ENCODE measurements at regions not wholly inside any gene's neighbourhood (a gene's known extent, or its start where the extent isn't known, plus 50 kb on each side); places are given as distances from the start of the nearest gene placed in this dataset.
"Not testable (repeated sequence)": the region's sequence is repeated elsewhere in the genome, so short reads cannot be mapped to it uniquely, and the experiment has no call there.

DNA sequence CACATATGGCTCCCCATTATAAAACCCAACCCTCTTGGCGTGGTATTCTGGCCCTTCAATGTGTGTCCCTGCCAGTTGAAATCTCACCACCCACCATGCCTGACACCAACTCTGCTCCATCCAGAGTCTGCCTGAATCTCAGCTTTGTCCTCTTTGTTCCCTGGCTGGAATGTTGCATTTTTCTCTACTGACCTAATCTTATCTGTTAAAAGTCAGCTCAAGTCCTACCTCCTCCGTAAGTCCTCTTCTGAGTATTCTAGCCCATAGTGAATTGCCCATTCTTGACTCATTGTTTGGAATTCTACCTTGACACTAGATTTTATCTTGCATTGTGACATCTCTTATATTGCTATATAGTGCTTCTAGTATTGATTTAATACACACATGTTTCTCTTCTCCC is 207.1 kb upstream of the VLDLR start:
- DNase-seq (no peak), ATAC-seq (no peak)
- H3K36me3 Mint-ChIP-seq, result no peaks in the 10 kb centered on the region
- no peaks in the 10 kb centered on the region for H3K9me3 Mint-ChIP-seq (ENCODE audit: low read depth)
- H3K27ac Mint-ChIP-seq, result no peak overlapping the region
- H3K4me3 Mint-ChIP-seq, result no peak overlapping the region
- H3K27me3 Mint-ChIP-seq, result no peaks in the 10 kb centered on the region
- H3K4me1 Mint-ChIP-seq, result no peaks in the 10 kb centered on the region
- CTCF ChIA-PET, result no interaction called here

DNA sequence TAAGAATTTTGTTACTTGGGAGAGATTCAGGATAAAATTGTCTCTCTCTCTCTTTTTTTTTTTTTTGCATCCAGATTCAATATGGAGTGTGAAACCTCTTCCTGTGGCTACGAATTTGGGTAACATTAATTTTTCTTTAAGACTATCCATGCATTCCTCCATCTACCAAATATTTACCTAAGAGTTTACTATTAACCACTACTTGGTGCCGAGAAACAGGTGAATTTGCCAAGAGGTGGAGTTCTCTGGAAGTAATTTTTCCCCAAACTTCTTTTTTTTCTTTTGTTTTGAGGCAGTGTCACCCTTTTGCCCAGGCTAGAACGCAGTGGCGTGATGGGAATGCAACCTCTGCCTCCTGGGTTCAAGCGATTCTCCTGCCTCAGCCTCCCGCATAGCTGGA is 206.3 kb upstream of the VLDLR start:
- Mint-ChIP-seq H3K36me3 (no peaks in the 10 kb centered on the region), H3K27me3 (no peaks in the 10 kb centered on the region), H3K4me3 (no peak overlapping the region), H3K27ac (no peak overlapping the region), H3K4me1 (no peaks in the 10 kb centered on the region), H3K9me3 (ENCODE audit: low read depth) (no peaks in the 10 kb centered on the region)
- no peak for DNase-seq
- no peak for ATAC-seq
- CTCF ChIA-PET, result no interaction called here

DNA sequence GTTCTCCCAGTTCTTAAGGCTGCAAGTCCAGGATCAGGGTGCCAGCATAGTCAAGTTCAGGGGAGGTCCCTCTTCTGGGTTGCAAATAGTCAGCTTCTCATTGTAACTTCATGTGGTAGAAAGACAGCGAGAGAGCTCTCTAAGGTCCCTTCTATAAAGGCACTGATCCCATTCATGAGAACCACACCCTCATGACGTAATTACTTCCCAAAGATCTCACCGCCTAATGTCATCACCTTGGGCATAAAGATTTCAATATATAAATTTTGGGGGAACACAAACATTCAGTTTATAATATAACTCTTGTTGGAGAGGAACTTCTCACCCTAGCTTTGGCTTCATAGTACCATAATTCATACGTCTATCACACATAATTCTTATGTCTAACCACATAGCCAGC is 203.9 kb upstream of the VLDLR start:
- ATAC-seq, result no peak
- CTCF ChIA-PET, result interaction anchor here (0.6 kb wide), 1 partner anchor 211 kb away, joined by 3 read pairs; no protein-coding TSS in a partner anchor
- no peak overlapping the region for H3K27ac Mint-ChIP-seq
- H3K4me1 Mint-ChIP-seq, result no peaks in the 10 kb centered on the region
- no peak for DNase-seq
- H3K27me3 Mint-ChIP-seq, result peaks cover 2% of the 10 kb centered on the region
- H3K9me3 Mint-ChIP-seq (ENCODE audit: low read depth), result no peaks in the 10 kb centered on the region
- no peaks in the 10 kb centered on the region for H3K36me3 Mint-ChIP-seq
- no peak overlapping the region for H3K4me3 Mint-ChIP-seq

DNA sequence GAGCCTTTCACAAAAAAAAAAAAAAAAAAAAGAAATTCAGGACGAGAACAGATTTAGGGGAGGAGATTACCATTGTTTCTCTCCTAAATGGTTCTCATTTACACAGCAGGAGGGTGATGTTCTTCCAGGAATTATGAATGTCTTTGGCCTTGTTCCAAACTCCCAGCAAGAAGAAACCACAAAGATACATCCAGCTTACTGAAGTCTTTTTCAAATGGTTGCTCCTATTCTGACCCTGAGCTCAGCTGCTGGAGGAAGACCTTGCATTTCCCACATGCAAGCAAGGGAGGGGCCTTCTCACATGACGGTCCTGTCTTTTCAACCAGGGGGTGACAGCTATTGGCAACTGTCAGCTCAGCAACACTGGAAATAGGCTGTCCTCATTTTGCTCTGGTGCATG is 203.0 kb upstream of the VLDLR start:
- Mint-ChIP-seq H3K9me3 (ENCODE audit: low read depth) (no peaks in the 10 kb centered on the region), H3K4me3 (no peak overlapping the region), H3K27me3 (peaks cover 2% of the 10 kb centered on the region), H3K4me1 (no peaks in the 10 kb centered on the region), H3K27ac (no peak overlapping the region), H3K36me3 (no peaks in the 10 kb centered on the region)
- CTCF ChIA-PET, result interaction anchor here (0.6 kb wide), 1 partner anchor 212 kb away, joined by 3 read pairs; no protein-coding TSS in a partner anchor
- no peak for DNase-seq
- no peak for ATAC-seq

DNA sequence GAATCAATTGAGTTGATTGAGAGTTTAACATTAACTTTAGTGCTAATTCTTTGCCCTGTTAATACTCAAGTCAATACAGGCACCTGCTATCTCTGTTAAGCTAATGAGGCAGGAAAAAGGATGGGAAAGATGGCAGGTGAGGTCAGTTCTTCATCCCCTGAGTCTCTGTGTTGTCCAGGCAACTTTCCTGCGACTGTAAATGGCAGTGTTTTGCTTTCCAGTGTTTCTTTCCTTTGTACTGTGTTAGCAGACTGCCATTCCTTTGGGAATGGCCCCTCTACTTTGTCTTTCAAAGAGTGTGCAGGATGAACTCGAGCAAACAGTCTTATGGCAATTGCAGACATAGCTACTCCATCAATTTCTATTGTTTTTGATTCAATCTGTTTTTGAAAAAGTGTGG is 202.2 kb upstream of the VLDLR start:
- no peaks in the 10 kb centered on the region for H3K36me3 Mint-ChIP-seq
- peaks cover 2% of the 10 kb centered on the region for H3K27me3 Mint-ChIP-seq
- no peaks in the 10 kb centered on the region for H3K4me1 Mint-ChIP-seq

DNA sequence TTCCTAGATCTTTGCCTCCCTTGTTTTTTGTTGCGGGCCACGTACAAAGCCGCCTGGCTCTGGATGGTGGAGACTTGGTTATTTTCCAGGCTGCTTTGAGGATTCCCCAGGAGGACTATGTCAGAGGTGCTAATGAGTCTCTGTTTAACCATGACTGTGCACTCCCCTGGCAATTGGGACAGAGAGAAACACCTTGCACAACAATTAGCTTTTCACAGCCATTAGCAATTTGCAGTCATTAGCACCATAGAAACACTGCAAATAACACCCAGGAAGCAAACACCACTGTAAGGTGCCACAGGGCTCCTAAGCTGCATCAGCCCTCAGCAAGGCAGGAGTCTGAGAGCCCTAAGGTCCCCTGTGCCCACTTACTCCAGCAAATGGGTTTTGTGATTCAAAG is 201.0 kb upstream of the VLDLR start:
- CTCF ChIA-PET, result no interaction called here
- no peak overlapping the region for H3K4me3 Mint-ChIP-seq
- H3K36me3 Mint-ChIP-seq, result no peaks in the 10 kb centered on the region
- H3K4me1 Mint-ChIP-seq, result no peaks in the 10 kb centered on the region
- no peak for ATAC-seq
- no peak overlapping the region for H3K27ac Mint-ChIP-seq
- H3K27me3 Mint-ChIP-seq, result peaks cover 2% of the 10 kb centered on the region
- no peaks in the 10 kb centered on the region for H3K9me3 Mint-ChIP-seq (ENCODE audit: low read depth)
- no peak for DNase-seq

More for the DNA sequence above, 202.2 kb upstream of the VLDLR start:
- DNase-seq (no peak), ATAC-seq (no peak)
- Mint-ChIP-seq H3K4me3 (no peak overlapping the region), H3K27ac (no peak overlapping the region), H3K9me3 (ENCODE audit: low read depth) (no peaks in the 10 kb centered on the region)
- CTCF ChIA-PET, result no interaction called here

DNA sequence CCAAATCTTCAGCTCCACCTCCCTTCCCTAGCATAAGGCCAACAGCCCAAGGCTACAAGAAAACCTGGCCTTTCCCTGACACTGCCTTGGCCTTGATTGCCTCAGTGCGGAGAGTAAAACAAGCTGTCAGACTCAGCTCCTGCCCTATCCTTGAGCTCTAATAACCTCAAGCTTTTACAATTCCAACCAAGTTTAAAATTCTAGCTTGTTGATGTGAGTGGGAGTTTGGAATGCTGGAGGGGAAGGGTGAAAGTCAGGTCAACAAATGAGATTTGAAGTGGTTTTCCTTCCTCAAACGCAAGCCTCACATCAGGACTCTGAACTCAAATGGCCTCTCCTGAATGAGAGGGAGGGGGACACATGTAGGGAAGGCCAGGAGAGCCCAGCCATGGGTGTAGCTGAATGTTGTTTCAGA is 197.0 kb upstream of the VLDLR start:
- Mint-ChIP-seq H3K4me1 (no peaks in the 10 kb centered on the region), H3K36me3 (no peaks in the 10 kb centered on the region), H3K27ac (no peak overlapping the region), H3K4me3 (no peak overlapping the region), H3K27me3 (peaks cover 2% of the 10 kb centered on the region), H3K9me3 (ENCODE audit: low read depth) (no peaks in the 10 kb centered on the region)
- ATAC-seq (no peak), DNase-seq (no peak)
- CTCF ChIA-PET, result no interaction called here

DNA sequence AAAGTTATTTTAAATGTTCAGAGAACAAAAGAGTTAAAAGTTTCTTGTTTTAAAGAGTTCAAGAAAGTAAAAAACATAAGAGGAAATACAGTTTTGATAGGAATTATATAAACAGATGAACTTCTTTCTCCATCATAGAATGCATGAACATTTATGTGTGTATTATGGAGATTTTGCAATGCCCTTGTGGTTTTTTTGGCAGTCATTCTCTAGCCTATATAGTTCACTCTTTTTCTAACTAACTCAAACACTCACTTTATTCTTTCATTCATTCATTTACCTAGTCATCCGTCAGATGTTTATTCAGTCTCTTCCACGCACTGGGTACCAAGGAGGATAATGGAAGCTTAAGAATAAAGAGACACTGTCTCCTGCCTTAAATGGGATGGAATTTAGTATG is 195.9 kb upstream of the VLDLR start:
- ATAC-seq (no peak), DNase-seq (no peak)
- Mint-ChIP-seq H3K4me1 (no peaks in the 10 kb centered on the region), H3K4me3 (no peak overlapping the region), H3K27me3 (peaks cover 2% of the 10 kb centered on the region), H3K36me3 (no peaks in the 10 kb centered on the region), H3K9me3 (ENCODE audit: low read depth) (no peaks in the 10 kb centered on the region), H3K27ac (no peak overlapping the region)
- CTCF ChIA-PET, result no interaction called here

DNA sequence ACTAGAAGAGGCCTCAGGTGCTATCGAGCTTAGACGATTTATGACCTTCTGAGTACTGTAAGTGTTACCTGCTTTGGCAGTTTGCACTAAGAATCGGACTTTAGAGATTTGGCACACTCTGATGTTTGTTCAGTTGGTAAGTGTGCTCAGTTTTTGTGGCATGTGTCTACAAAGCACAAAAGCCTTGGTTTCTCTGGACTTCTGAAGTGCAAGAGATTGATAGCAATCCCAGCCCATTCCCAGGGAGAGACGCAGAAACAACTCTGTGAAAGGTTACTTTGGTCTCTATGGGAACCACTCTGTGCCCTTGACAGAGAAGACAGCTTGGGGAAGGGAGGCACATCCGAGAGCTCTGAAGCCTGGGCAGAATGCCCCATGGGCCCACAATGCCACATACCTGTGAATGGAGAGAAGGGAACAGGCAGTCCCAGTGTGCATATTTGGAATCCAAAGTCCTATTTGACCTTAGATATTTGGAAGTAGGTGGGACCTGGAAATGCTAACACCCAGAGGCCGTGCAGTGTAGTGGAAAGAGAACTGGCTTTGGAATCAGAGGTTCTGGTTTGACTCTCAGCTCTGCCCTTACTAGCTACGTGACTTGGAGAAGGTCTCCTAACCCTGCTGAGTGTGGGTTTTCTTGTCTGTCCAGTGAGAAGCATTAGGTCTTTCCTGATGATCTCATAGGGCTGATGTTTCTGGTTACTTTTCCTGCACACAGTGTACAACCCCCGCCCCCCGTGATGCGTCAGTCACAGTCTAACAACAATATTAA is 194.3 kb upstream of the VLDLR start:
- Mint-ChIP-seq H3K9me3 (ENCODE audit: low read depth) (no peaks in the 10 kb centered on the region), H3K27me3 (no peaks in the 10 kb centered on the region), H3K4me3 (no peak overlapping the region), H3K4me1 (no peaks in the 10 kb centered on the region), H3K27ac (no peak overlapping the region), H3K36me3 (no peaks in the 10 kb centered on the region)
- no peak for DNase-seq
- CTCF ChIA-PET, result no interaction called here
- no peak for ATAC-seq

DNA sequence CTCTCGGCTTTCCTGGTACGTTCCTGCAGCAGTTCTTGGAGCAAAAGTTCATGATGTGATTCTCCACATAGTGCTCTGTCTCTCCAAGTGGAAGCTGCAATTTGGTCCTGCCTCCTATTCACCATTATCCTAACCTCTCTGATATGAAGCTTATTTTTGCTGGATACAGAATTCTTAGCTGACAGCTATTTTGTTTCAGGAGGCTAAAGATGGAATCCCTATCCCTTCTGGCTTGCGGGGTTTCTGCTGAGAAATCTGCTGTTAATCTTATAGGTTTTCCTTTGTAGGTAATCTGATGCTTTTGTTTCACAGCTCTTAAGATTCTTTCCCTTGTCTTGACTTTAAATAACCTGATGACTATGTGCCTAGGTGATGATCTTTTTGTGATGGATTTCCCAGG is 181.6 kb upstream of the VLDLR start:
- Mint-ChIP-seq H3K36me3 (no peaks in the 10 kb centered on the region), H3K9me3 (ENCODE audit: low read depth) (peaks cover 6% of the 10 kb centered on the region), H3K27me3 (peaks cover 1% of the 10 kb centered on the region), H3K4me1 (no peaks in the 10 kb centered on the region), H3K27ac (no peak overlapping the region), H3K4me3 (no peak overlapping the region)
- no peak for DNase-seq
- CTCF ChIA-PET, result no interaction called here
- ATAC-seq, result no peak

DNA sequence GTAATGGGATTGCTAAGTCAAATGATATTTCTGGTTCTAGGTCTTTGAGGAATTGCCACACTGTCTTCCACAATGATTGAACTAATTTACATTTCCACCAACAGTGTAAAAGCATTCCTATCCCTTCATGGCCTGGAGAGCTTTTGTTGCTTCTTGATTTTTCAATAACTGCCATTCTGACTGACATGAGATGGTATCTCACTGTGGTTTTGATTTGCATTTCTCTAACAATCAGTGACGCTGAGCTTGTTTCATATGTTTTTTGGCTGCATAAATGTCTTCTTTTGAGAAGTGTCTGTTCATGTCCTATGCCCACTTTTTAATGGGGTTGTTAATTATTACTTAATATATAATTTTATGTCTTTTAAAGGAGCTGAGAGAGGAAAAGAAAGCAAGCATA is 177.7 kb upstream of the VLDLR start:
- DNase-seq; H3K27ac Mint-ChIP-seq; CTCF ChIA-PET; H3K4me3 Mint-ChIP-seq; H3K4me1 Mint-ChIP-seq; H3K27me3 Mint-ChIP-seq; H3K9me3 Mint-ChIP-seq (ENCODE audit: low read depth); ATAC-seq; H3K36me3 Mint-ChIP-seq: not testable (repeated sequence)

DNA sequence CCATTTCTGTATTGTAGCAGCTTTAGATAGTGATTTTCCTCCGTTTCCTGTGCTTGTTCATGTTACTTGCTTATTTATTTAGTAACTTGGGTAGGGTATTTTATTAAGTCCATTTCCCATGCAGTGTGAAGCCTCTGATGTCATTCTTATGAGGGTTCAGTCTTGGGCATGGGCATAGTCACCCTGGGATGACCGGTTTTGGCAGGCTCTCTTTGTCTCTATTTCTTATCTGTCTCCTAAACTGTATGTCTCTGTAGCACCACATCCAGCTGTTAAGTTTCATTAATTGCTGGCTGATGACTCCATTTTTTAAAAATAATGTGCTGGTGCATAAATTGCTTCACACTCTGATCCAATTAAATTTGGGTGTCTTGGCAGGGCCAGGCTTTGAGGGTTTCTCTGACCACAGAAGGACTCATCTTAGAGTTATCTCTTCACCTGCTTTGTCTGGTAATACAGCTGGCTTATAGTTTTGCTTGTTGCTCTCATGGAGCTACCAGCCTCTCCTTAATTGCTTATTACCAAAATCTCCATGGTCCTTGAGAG is 173.3 kb upstream of the VLDLR start:
- no peaks in the 10 kb centered on the region for H3K4me1 Mint-ChIP-seq

DNA sequence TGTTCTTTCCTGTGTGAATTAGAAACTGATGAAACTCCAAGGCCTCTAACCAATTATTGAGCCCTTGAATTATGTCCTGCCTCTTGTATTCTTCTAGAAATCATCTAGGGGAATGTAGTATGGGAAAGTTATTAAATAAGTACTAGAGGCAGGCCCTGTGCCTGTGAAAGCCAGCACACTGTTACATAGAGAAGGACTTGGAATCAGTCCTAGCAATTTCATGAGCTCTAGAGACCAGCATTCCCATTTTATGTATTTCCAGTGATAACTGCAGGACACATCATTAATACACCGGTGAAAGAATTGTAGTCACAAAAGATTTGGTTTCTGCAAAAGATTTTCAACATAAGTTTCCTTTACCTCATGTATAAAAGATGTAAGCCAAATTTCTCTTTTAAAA is 168.5 kb upstream of the VLDLR start:
- Mint-ChIP-seq H3K27me3 (peaks cover 3% of the 10 kb centered on the region), H3K4me1 (no peaks in the 10 kb centered on the region), H3K36me3 (no peaks in the 10 kb centered on the region), H3K4me3 (no peak overlapping the region), H3K9me3 (ENCODE audit: low read depth) (no peaks in the 10 kb centered on the region), H3K27ac (no peak overlapping the region)
- ATAC-seq (no peak), DNase-seq (no peak)
- CTCF ChIA-PET, result no interaction called here

More for the DNA sequence above, 173.3 kb upstream of the VLDLR start:
- Mint-ChIP-seq H3K36me3 (no peaks in the 10 kb centered on the region), H3K9me3 (ENCODE audit: low read depth) (no peaks in the 10 kb centered on the region), H3K4me3 (no peak overlapping the region), H3K27ac (no peak overlapping the region), H3K27me3 (no peaks in the 10 kb centered on the region)
- CTCF ChIA-PET, result no interaction called here
- no peak for ATAC-seq
- DNase-seq, result no peak

DNA sequence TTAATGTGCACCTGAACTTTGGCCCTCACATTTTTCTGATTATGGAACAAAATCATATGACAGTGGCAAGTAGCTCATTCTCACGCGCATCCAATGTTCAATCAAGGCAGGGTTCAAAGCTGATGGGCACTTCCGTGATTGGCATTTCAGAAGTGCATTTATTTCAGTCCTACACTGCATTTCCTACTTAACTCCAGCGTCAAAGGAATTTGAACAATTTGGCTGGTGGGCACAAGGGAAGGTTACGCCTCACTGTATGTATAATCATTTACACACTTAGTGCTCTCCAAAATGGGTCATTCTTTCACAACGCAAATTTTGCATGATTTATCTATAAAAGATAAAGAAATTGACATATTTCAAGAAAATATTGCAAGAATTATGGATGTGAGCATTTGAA is 167.9 kb upstream of the VLDLR start:
- Mint-ChIP-seq H3K9me3 (ENCODE audit: low read depth) (no peaks in the 10 kb centered on the region), H3K36me3 (no peaks in the 10 kb centered on the region), H3K4me1 (no peaks in the 10 kb centered on the region), H3K27ac (no peak overlapping the region), H3K27me3 (peaks cover 3% of the 10 kb centered on the region), H3K4me3 (no peak overlapping the region)
- ATAC-seq (no peak), DNase-seq (no peak)
- CTCF ChIA-PET, result no interaction called here

Measured in activated CD8-positive, alpha-beta memory T cell treated with anti-CD3 and anti-CD28 coated beads, Interleukin-2, amount 10 ng/mL, durations not matched to agents 7 days and 5 days (primary cell).